Upper lobe of right lung (tissue), 1 donor: ENCODE measurements at regions not wholly inside any gene's neighbourhood (a gene's known extent, or its start where the extent isn't known, plus 50 kb on each side); places are given as distances from the start of the nearest gene placed in this dataset.
"Not testable (repeated sequence)": the region's sequence is repeated elsewhere in the genome, so short reads cannot be mapped to it uniquely, and the experiment has no call there.

ENCODE experiments used
- ATAC-seq: fragments of 200-7000 bp; cut with Tn5 transposase; one replicate; pipeline ENCODE4 v1.9.1; 2020; ENCODE audit warnings: mild to moderate bottlenecking, moderate library complexity
- DNase-seq: peaks from one replicate; pipeline ENCODE4 v3.0.0-alpha.2; 2020
- H3K27ac ChIP-seq: fragments of 200-600 bp; one replicate; pipeline ENCODE4 v1.8.0; 2022
- H3K27me3 ChIP-seq: fragments of 200-600 bp; one replicate; pipeline ENCODE4 v1.8.0; 2022; ENCODE audit warnings: mild to moderate bottlenecking
- H3K36me3 ChIP-seq: fragments of 200-600 bp; one replicate; pipeline ENCODE4 v1.8.0; 2022
- H3K4me1 ChIP-seq: fragments of 200-600 bp; one replicate; pipeline ENCODE4 v1.8.0; 2022
- H3K4me3 ChIP-seq: fragments of 200-600 bp; one replicate; pipeline ENCODE4 v1.8.0; 2022; ENCODE audit warnings: mild to moderate bottlenecking
- H3K9me3 ChIP-seq: fragments of 200-600 bp; one replicate; pipeline ENCODE4 v1.8.0; 2022
- intact Hi-C: fragments of 100-400 bp; cut with DNase I; formaldehyde crosslinking; loops from one replicate; pipeline ENCODE4 v1.11.0; 2022
- TF ChIP-seq, protein P1 (sequence below): fragments of 200-600 bp; IDR thresholded peaks from one replicate; pipeline ENCODE4 v1.8.0; 2022; ENCODE audit warnings: antibody characterized with exemption
- donor health status: DM: no; HTN: yes; CAD: no; lungs with severe emphysema.

- H3K27me3 ChIP-seq, result no peaks in the 10 kb centered on the region
- TF ChIP-seq, protein P1, sequence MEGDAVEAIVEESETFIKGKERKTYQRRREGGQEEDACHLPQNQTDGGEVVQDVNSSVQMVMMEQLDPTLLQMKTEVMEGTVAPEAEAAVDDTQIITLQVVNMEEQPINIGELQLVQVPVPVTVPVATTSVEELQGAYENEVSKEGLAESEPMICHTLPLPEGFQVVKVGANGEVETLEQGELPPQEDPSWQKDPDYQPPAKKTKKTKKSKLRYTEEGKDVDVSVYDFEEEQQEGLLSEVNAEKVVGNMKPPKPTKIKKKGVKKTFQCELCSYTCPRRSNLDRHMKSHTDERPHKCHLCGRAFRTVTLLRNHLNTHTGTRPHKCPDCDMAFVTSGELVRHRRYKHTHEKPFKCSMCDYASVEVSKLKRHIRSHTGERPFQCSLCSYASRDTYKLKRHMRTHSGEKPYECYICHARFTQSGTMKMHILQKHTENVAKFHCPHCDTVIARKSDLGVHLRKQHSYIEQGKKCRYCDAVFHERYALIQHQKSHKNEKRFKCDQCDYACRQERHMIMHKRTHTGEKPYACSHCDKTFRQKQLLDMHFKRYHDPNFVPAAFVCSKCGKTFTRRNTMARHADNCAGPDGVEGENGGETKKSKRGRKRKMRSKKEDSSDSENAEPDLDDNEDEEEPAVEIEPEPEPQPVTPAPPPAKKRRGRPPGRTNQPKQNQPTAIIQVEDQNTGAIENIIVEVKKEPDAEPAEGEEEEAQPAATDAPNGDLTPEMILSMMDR, result no peak
- no peaks in the 10 kb centered on the region for H3K4me1 ChIP-seq
- ATAC-seq (no peak), DNase-seq (no peak)
- H3K9me3 ChIP-seq, result no peaks in the 10 kb centered on the region
- intact Hi-C loops, result no loop called here
- no peaks in the 10 kb centered on the region for H3K36me3 ChIP-seq
- H3K27ac ChIP-seq, result no peak overlapping the region
- H3K4me3 ChIP-seq, result no peak overlapping the region
Measured at GRCh38 chr1:194014014-194014413, 827.6 kb upstream of the B3GALT2 start.

DNA sequence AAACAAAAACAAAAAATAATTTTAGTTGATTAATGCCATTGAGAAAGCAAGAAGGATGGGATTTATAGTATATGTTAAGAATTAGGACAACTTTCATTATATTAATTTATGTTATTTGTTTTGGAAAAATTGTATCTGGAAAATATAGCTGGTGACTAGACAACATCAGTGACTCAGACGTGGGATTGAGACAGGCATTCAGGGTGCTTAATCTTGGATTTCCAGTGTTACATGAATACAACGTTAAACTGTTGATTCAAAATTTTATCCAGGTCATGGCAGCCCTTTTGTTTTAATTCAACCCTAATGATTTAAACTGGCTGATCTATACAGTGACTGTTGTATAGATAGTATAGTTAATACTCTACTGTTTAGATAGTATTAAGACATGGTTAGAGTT is 827.1 kb upstream of the B3GALT2 start:
- TF ChIP-seq, protein P1, result no peak
- H3K9me3 ChIP-seq, result no peaks in the 10 kb centered on the region
- no peaks in the 10 kb centered on the region for H3K36me3 ChIP-seq
- ATAC-seq (no peak), DNase-seq (no peak)
- intact Hi-C loops, result no loop called here
- no peak overlapping the region for H3K4me3 ChIP-seq
- H3K27ac ChIP-seq, result no peak overlapping the region
- no peaks in the 10 kb centered on the region for H3K4me1 ChIP-seq
- no peaks in the 10 kb centered on the region for H3K27me3 ChIP-seq

DNA sequence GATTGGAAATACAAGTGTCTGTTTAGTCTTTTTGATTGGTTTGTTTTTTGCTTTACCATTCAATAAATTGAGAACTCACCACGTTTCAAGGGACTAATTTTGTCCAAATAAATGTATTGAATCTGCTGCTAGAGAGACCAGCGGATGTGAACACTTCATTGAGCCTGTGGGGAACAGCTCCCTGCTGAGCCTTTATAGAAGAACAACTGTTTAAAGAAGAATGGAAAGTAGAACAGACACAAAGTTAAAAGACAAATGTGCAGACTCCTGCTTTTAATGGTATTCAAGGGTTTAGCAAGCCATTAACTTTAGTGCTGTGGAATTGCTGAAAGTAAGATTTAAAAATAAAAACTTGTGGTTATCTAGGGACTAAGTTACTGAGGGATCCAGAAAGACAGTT is 817.7 kb upstream of the B3GALT2 start:
- no peaks in the 10 kb centered on the region for H3K4me1 ChIP-seq
- H3K4me3 ChIP-seq, result no peak overlapping the region
- TF ChIP-seq, protein P1, result no peak
- no peaks in the 10 kb centered on the region for H3K27me3 ChIP-seq
- DNase-seq, result no peak
- H3K27ac ChIP-seq, result no peak overlapping the region
- no peaks in the 10 kb centered on the region for H3K9me3 ChIP-seq
- no peaks in the 10 kb centered on the region for H3K36me3 ChIP-seq
- ATAC-seq, result no peak
- intact Hi-C loops, result no loop called here

- ATAC-seq, H3K9me3 ChIP-seq, intact Hi-C loops, H3K27me3 ChIP-seq, DNase-seq, H3K27ac ChIP-seq, H3K4me1 ChIP-seq, H3K36me3 ChIP-seq, H3K4me3 ChIP-seq: not testable (repeated sequence)
Measured at GRCh38 chr1:194001726-194002350, 815.4 kb upstream of the B3GALT2 start.

GRCh38 chr1:193988885-193989284 is 802.5 kb upstream of the B3GALT2 start:
- no peak for ATAC-seq
- intact Hi-C loops, result no loop called here

GRCh38 chr1:193979219-193979618 is 792.8 kb upstream of the B3GALT2 start:
- ATAC-seq (no peak), DNase-seq (no peak)
- Histone ChIP-seq H3K4me3 (no peak overlapping the region), H3K9me3 (no peaks in the 10 kb centered on the region), H3K27ac (no peak overlapping the region), H3K27me3 (no peaks in the 10 kb centered on the region), H3K36me3 (no peaks in the 10 kb centered on the region), H3K4me1 (no peaks in the 10 kb centered on the region)
- TF ChIP-seq, protein P1, result no peak
- intact Hi-C loops, result no loop called here

More at GRCh38 chr1:193988885-193989284, 802.5 kb upstream of the B3GALT2 start:
- H3K4me3 ChIP-seq, result no peak overlapping the region
- H3K36me3 ChIP-seq, result no peaks in the 10 kb centered on the region
- TF ChIP-seq, protein P1, result no peak
- no peak overlapping the region for H3K27ac ChIP-seq
- H3K4me1 ChIP-seq, result no peaks in the 10 kb centered on the region
- no peak for DNase-seq
- no peaks in the 10 kb centered on the region for H3K9me3 ChIP-seq
- no peaks in the 10 kb centered on the region for H3K27me3 ChIP-seq
